Prostate gland (tissue), 2 donors: ENCODE measurements at regions not wholly inside any gene's neighbourhood (a gene's known extent, or its start where the extent isn't known, plus 50 kb on each side); places are given as distances from the start of the nearest gene placed in this dataset.

Experiments
- DNase-seq: peaks from one replicate; pipeline ENCODE4 v3.0.0-alpha.2; 2019; ENCODE audit warnings: low spot score
- H3K27ac ChIP-seq, 2 donors: fragments of 200-600 bp; sonication (generic); 2 replicates each; pipeline ENCODE4 v1.5.1; 2017 to 2019
- H3K27me3 ChIP-seq: fragments of 200-600 bp; sonication (generic); replicated peaks from 2 replicates; pipeline ENCODE4 v1.5.1; 2019; ENCODE audit not compliant: insufficient read depth
- H3K36me3 ChIP-seq, 2 donors: fragments of 200-600 bp; sonication (generic); 1 replicate in 1 of 2; 2 replicates in 1 of 2; pipeline versions ENCODE4 v1.5.1 to v1.8.1; 2017 to 2019
- H3K4me1 ChIP-seq: fragments of 200-600 bp; sonication (generic); replicated peaks from 2 replicates; pipeline ENCODE4 v1.5.1; 2019
- H3K4me3 ChIP-seq, 2 donors: fragments of 200-600 bp; sonication (generic); 2 replicates each; pipeline ENCODE4 v1.5.1; 2017 to 2019
- H3K9me3 ChIP-seq: fragments of 200-600 bp; sonication (generic); 2 replicates; pipeline ENCODE4 v1.5.1; 2017
- POLR2A ChIP-seq: fragments of 450-650 bp; IDR thresholded peaks from one replicate; pipeline ENCODE4 v1.6.1; 2016; ENCODE audit warnings: antibody characterized with exemption, mild to moderate bottlenecking
- POLR2AphosphoS5 ChIP-seq: sonication (generic); formaldehyde crosslinking; IDR thresholded peaks from one replicate; pipeline ENCODE4 v1.6.1; 2017; ENCODE audit warnings: antibody characterized with exemption
- WGBS: methylation state at CpG from one replicate; pipeline ENCODE4 v1.1.5; 2018; 5-methylcytosine and 5-hydroxymethylcytosine counted together
- intact Hi-C: fragments of 100-400 bp; cut with DNase I; formaldehyde crosslinking; loops from one replicate; pipeline ENCODE4 v1.14.2; 2022
- TF ChIP-seq, protein P1 (sequence below), 4 experiments: fragments of 200-600 bp in 2 of 4; fragments of 450-650 bp in 2 of 4; sonication (generic) in 2 of 4; IDR thresholded peaks; 1 replicate in 3 of 4; 2 replicates in 1 of 4; pipeline ENCODE4 v1.5.1; 2016 to 2019; ENCODE audit warnings: antibody characterized with exemption in 4 of 4, mild to moderate bottlenecking in 2 of 4, moderate library complexity in 2 of 4

DNA sequence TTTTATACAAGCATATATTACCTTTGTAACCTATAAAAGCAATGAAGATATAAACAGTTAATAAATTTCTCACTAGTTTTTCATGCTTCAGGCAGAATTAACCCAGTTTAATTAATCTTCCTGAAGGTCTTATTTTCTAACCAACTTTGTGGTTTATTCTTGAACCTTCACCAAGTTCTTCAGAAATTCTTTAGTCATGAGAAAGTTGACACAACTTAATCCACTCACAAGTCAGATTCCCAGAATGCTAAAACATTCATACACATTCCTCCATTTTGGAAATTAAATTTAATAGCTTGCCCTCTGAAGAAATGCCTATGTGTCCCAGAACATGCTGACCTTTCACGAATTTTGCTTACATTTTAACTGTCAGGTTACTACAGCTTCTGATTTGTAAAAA, 105.4 kb upstream of the PAM start:
- H3K36me3 ChIP-seq: no peaks in the 10 kb centered on the region
- H3K4me1 ChIP-seq: no peaks in the 10 kb centered on the region
- TF ChIP-seq, protein P1, sequence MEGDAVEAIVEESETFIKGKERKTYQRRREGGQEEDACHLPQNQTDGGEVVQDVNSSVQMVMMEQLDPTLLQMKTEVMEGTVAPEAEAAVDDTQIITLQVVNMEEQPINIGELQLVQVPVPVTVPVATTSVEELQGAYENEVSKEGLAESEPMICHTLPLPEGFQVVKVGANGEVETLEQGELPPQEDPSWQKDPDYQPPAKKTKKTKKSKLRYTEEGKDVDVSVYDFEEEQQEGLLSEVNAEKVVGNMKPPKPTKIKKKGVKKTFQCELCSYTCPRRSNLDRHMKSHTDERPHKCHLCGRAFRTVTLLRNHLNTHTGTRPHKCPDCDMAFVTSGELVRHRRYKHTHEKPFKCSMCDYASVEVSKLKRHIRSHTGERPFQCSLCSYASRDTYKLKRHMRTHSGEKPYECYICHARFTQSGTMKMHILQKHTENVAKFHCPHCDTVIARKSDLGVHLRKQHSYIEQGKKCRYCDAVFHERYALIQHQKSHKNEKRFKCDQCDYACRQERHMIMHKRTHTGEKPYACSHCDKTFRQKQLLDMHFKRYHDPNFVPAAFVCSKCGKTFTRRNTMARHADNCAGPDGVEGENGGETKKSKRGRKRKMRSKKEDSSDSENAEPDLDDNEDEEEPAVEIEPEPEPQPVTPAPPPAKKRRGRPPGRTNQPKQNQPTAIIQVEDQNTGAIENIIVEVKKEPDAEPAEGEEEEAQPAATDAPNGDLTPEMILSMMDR (IDR thresholded peaks at IDR 0.05): no peak
- TF ChIP-seq POLR2A: no peak
- no peak for TF ChIP-seq POLR2AphosphoS5
- no peak for DNase-seq
- intact Hi-C loops: no loop called here
- WGBS: 34% methylated on average over 1 of the region's 1 CpG
- no peak overlapping the region for H3K27ac ChIP-seq
- no peak overlapping the region for H3K4me3 ChIP-seq
- no peaks in the 10 kb centered on the region for H3K27me3 ChIP-seq
- no peaks in the 10 kb centered on the region for H3K9me3 ChIP-seq

DNA sequence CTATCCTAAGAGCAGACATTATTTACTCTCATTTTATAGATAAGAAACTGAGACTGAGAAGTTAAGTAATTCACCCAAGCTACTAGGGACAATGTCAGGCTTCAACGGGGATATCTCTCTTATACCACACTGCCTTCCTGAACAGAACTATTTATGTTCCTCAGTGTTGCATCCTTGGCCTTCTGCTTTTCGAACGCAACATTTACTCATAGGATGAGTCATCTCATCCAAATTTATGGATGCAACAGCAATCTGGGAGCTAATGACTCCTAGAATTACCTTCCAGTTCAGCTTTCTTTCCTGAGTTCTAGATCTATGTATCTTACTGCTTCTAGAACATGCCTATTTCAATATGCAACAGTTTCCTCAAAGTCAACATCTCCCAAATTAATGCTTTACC, 103.6 kb upstream of the PAM start:
- Histone ChIP-seq H3K9me3 (no peaks in the 10 kb centered on the region), H3K4me3 (no peak overlapping the region), H3K27me3 (no peaks in the 10 kb centered on the region), H3K27ac (no peak overlapping the region), H3K4me1 (no peaks in the 10 kb centered on the region), H3K36me3 (no peaks in the 10 kb centered on the region)
- TF ChIP-seq, protein P1 (IDR thresholded peaks at IDR 0.05): no peak
- TF ChIP-seq POLR2AphosphoS5 (no peak), POLR2A (no peak)
- intact Hi-C loops: no loop called here
- WGBS: 75% methylated on average over 3 of the region's 3 CpGs
- no peak for DNase-seq

DNA sequence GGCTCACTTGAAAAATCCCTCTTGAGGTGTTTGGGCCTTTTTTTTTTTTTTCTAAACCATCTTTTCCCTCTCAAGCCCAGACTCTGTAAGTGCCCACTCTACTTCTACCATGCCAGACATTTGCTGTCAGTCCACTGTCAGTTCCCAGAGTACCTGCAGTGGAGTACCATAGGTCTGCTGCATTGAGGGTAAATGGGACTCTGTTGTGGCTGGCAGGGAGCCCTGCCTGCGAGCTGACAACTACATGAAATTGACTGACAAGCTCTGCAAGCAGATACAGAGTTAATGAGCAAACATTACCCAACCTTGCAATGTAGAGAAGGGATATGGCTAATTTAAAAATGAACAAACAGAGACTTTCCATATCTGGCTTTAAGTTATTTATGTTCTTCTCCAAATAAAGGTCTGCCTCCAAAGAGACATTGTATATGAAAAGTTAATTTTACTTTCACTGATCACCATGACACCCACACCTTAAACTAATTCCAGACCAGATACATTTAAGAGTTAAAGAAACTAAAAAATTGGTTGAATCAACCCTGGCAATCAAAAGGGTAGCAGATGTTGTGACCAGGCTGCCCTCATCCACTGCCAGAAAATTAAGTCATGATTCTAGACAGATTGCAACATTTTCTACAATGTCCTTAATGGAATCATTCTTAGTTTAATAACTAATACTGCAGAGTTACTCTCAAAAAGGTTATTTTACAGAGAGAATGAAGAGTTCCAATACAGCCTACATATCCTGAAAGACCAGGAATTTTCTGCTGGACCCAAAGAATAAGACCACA, 100.4 kb upstream of the PAM start:
- intact Hi-C loops: no loop called here
- no peak overlapping the region for H3K4me3 ChIP-seq
- H3K9me3 ChIP-seq: no peaks in the 10 kb centered on the region
- H3K27ac ChIP-seq: no peak overlapping the region
- H3K36me3 ChIP-seq: no peaks in the 10 kb centered on the region
- no peaks in the 10 kb centered on the region for H3K4me1 ChIP-seq
- no peak for DNase-seq
- 67% methylated on average over 1 of the region's 1 CpG for WGBS
- TF ChIP-seq, protein P1 (IDR thresholded peaks at IDR 0.05): no peak
- no peaks in the 10 kb centered on the region for H3K27me3 ChIP-seq

DNA sequence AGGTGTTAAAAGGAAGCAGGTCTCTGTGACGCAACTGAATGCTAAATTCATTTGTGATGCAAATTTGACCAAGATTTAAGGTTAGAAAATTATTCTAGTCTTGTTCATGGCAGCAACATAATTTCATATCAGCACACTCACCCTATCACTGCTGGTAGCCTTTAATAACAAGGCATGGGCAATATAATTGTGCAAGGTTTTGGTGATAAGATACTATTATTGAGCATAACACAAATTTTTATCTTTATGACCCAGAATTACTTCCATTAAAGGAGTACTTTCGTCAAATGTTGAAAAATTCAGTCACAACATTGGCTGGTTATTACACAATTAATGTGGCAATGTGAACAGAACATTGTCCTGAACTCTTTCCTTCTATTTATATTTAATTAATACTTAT, 96.0 kb upstream of the PAM start:
- TF ChIP-seq POLR2A (no peak), POLR2AphosphoS5 (no peak)
- TF ChIP-seq, protein P1 (IDR thresholded peaks at IDR 0.05): no peak
- H3K4me1 ChIP-seq: no peaks in the 10 kb centered on the region
- H3K27ac ChIP-seq: no peak overlapping the region
- no peak for DNase-seq
- WGBS: 78% methylated on average over 2 of the region's 2 CpGs
- H3K36me3 ChIP-seq: no peaks in the 10 kb centered on the region
- intact Hi-C loops: no loop called here
- H3K9me3 ChIP-seq: no peaks in the 10 kb centered on the region
- H3K27me3 ChIP-seq: no peaks in the 10 kb centered on the region
- H3K4me3 ChIP-seq: no peak overlapping the region

DNA sequence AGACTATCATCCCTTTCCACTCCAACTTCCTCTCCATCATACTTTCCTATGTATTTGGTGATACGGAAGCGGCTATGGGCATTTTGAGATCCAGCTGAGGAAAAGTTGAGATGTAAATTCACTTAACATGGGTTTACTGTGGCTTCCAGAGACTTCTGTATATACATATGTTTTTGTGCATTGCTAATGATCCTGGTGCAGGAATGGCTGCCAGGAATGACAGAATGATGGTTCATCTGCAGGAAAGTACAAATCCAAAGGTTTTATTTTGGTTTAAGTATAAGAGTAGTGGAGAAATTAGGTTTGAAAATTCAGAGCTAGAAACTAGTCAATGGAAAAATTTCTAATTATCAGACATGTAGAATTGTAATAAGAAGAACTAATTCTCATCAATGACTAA, 95.0 kb upstream of the PAM start:
- TF ChIP-seq, protein P1 (IDR thresholded peaks at IDR 0.05): no peak
- TF ChIP-seq POLR2AphosphoS5 (no peak), POLR2A (no peak)
- Histone ChIP-seq H3K27ac (no peak overlapping the region), H3K9me3 (no peaks in the 10 kb centered on the region), H3K27me3 (no peaks in the 10 kb centered on the region), H3K4me1 (no peaks in the 10 kb centered on the region), H3K36me3 (no peaks in the 10 kb centered on the region), H3K4me3 (no peak overlapping the region)
- WGBS: 100% methylated on average over 2 of the region's 2 CpGs
- intact Hi-C loops: no loop called here
- no peak for DNase-seq
